GM12873 (cell line): ENCODE measurements at regions not wholly inside any gene's neighbourhood (a gene's known extent, or its start where the extent isn't known, plus 50 kb on each side); places are given as distances from the start of the nearest gene placed in this dataset.

Source experiments
- TF ChIP-seq, protein P1 (sequence below): IDR thresholded peaks from 2 replicates; pipeline ENCODE4 v1.5.1; 2012; ENCODE audit warnings: low read depth, mild to moderate bottlenecking, moderate library complexity, low read length, control low read depth; ENCODE audit not compliant: insufficient read depth; ENCODE audit errors: missing control alignments

DNA sequence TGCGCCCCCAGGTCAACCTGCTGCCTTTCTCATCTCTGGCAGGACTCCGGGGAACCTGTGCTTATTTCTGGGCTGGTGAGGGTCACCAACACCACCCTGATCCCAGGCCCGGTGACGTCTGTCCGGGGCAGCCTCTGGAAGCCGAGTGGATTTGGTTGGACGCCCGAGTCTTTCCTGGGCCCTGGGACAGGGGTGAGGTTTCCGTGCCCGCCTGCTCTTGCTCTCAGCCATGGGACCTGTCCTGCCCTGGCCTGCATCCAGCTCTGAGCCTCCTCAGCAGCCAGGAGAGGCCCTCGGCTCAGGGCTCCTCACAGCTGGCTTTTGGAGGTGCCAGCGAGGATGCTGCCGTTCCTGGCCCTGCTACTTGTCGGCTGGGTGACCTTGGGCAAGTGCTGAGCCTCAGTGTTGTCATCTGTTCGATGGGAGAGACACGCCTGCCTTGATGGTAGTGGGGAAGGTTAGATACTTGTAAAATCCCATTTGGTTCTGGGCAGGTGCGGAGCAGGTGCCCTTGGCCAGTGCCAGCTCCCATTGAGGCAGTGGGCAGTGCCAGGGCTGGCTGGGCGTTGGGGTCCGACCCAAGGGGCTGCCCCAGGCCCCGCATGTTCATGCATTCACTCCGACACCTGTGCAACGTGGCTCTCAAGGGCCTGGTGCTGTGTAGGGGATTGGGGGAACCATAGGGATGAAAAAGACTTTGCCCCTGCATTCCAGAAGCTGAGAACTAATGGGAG, 58.9 kb upstream of the THY1 start:
- TF ChIP-seq, protein P1, sequence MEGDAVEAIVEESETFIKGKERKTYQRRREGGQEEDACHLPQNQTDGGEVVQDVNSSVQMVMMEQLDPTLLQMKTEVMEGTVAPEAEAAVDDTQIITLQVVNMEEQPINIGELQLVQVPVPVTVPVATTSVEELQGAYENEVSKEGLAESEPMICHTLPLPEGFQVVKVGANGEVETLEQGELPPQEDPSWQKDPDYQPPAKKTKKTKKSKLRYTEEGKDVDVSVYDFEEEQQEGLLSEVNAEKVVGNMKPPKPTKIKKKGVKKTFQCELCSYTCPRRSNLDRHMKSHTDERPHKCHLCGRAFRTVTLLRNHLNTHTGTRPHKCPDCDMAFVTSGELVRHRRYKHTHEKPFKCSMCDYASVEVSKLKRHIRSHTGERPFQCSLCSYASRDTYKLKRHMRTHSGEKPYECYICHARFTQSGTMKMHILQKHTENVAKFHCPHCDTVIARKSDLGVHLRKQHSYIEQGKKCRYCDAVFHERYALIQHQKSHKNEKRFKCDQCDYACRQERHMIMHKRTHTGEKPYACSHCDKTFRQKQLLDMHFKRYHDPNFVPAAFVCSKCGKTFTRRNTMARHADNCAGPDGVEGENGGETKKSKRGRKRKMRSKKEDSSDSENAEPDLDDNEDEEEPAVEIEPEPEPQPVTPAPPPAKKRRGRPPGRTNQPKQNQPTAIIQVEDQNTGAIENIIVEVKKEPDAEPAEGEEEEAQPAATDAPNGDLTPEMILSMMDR = no peak

DNA sequence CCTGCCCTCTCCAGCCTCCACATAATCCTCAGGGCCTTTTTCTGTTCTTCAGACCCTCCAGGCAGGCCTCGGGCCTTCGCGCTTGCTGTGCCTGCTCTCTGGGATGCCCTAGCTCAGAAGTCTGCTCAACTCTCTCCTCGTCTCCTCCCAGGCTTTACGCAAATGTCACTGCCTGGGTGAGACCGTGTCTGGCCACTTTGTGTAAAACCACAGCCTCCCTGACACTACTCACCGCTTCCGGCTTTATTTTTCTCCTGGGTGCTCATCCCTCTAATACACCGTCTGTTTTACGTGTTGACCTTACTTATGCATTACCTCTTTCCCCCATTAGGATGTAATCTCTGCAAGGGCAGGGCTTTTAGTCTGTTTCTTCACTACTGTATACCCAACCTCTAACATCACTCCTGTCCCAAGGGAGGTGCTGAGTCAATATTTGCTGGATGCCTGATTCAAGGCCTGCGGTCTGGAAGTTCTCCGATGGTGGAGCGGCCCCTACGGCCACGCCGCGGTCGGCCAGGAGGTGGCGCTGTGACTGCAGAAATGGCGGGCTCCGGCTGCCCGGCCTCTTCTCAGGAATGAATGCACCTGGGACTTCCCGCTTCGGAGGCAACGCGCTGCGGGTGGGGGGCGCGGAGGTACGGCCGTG, 58.2 kb upstream of the THY1 start:
- TF ChIP-seq, protein P1 = peak; percentile 92

DNA sequence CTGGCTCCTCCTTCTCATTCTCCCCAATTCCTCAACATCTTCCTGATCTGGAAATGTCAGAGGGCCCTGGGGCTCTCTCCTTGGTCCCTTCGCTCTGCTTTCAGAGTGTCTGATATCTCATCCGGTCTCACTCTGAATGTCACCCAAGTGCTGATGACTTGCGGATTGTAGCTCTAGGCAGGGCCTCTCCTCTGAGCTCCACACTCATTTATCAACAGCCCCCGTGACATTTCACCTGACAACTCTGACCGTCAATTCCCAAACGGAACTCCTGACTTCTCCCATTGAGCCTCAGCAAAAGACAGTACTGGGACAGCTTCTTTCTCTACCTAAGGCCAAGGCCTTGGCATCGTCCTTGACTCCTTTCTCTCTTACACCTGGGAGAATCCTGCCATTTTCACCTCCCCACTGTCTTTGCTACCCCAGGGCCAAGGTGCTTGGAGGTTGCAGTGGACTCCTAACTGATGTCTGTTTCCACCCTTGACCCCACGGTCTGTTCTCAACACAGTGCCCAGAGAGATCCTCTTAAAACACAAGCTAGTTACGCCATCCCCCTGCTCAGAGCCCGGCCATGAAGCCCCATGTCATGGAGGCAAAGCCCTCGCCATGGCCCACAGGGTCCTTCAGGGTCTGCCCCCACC, 57.5 kb upstream of the THY1 start:
- TF ChIP-seq, protein P1 = no peak

DNA sequence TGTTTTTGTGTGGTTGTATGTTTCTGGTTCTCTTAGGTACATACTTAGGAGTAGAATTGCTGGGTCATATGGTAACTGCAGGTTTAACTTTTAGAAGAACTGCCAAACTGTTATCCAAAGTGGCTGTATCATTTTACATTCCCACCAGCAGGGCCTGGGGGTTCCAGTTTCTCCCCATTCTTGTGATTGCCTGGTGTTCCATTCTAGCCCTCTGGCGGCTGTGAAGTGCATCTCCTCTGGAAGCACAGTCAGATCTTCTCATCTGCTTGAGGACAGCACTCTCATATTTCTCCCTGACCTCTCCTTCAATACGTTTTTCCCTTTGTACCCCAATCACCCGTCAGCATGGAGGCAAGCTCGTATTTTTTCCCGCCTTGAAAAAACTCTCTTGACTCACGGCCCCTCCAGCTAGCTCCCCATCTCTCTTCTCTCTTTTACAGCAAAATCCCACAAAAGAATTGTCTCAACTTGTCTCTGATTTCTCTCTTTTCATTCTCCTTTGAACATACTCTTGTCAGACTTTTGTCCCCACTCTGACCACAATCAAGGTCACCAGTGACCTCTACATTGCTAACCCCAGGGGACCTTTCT, 56.8 kb upstream of the THY1 start:
- TF ChIP-seq, protein P1 = peak; percentile 79

DNA sequence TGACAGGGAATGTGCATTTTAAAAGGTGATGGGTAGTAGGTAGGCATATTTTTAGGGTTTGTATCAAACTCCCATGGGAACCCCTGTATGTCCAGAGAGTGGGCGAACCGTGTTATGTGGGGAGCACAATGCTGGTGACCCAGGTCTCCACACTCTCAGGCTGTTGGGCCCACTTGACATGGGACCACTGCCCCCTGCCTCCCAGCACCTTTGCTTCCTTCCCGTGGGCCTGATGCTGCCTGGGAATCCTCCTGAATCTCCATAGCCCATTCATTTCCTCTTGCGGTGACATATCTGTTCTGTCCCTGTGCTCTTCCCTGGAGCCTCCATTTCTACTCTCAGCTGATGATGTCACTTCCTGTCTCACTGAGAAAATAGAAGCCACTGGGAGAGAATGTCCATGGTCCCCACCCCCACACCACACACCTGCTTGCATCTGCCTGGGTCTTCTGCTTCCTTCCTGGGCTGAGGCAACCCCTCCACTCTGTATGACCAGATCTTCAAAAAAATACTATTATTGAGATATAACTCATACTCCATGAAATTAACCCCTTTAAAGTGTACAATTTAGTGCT, 55.8 kb upstream of the THY1 start:
- TF ChIP-seq, protein P1 = no peak

DNA sequence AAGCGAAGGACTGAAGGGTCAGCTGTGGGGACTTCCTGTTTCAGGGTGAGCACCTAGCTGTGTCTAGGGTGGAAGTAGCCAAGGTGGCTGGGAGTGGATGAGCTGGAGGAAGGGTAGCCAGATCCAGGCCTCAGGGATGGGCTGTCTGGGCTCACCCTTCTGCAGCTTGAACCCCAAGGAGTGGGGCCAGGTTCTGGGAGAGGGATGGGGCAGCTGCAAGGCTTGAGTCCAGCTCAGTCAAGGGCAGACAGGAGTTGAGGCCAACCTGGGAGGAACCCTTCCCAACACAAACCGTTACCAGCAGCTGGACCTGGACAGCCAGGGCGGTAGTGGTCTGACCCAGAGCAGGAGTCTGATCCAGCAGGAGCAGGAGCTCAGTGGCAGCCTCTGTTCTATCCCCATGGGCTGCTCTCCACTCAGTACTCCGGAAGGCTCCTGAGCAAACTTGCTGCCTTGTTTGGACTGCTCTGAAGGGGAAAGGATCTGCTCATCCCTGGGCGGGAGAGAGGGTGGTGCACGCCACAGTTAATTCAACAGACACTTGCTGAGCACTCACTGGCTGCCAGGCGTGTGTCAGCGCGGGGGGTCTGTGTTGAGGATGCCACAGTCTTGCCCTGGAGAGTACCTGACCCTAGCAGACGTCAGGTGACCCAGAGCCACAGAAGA, 53.8 kb upstream of the THY1 start:
- TF ChIP-seq, protein P1 = no peak
